SK-N-SH treated with all-trans-retinoic acid at 6 μM for 48 hours (cell line): ENCODE measurements at regions not wholly inside any gene's neighbourhood (a gene's known extent, or its start where the extent isn't known, plus 50 kb on each side); places are given as distances from the start of the nearest gene placed in this dataset.

ENCODE experiments used
- ESRRG ChIP-seq: fragments of 250-450 bp; sonication (Bioruptor Pico); IDR thresholded peaks from 2 replicates; pipeline ENCODE4 v1.6.1; 2021; ENCODE audit warnings: mild to moderate bottlenecking
- PATZ1 ChIP-seq: fragments of 250-450 bp; sonication (Bioruptor Pico); IDR thresholded peaks from 2 replicates; pipeline ENCODE4 v1.8.0; 2020; ENCODE audit warnings: mild to moderate bottlenecking, moderate library complexity, borderline replicate concordance
- SNAI2 ChIP-seq: fragments of 250-450 bp; sonication (Bioruptor Pico); IDR thresholded peaks from 2 replicates; pipeline ENCODE4 v1.5.0; 2020; ENCODE audit warnings: mild to moderate bottlenecking, moderate library complexity
- TSHZ2 ChIP-seq: fragments of 250-450 bp; sonication (Bioruptor Pico); IDR thresholded peaks from 2 replicates; pipeline ENCODE4 v1.5.0; 2020; ENCODE audit warnings: mild to moderate bottlenecking, moderate library complexity
- ZFP3 ChIP-seq: fragments of 250-450 bp; sonication (Bioruptor Pico); IDR thresholded peaks from 2 replicates; pipeline ENCODE4 v1.5.0; 2020; ENCODE audit warnings: mild to moderate bottlenecking, moderate library complexity

- TF ChIP-seq SNAI2 (CRISPR knock-in tag) (no peak), TSHZ2 (CRISPR knock-in tag) (no peak), PATZ1 (CRISPR knock-in tag) (no peak), ZFP3 (CRISPR knock-in tag) (no peak), ESRRG (CRISPR knock-in tag) (no peak)
Observed at GRCh38 chr4:110395421-110395820, 80.5 kb upstream of the ENPEP start.
